ENCODE measurements at regions not wholly inside any gene's neighbourhood (a gene's known extent, or its start where the extent isn't known, plus 50 kb on each side); places are given as distances from the start of the nearest gene placed in this dataset.

- TF ChIP-seq CTCF (IDR thresholded peaks at IDR 0.05), result no peak
- no peak for TF ChIP-seq POLR2AphosphoS5 (IDR thresholded peaks at IDR 0.05)
These were observed 165.2 kb upstream of the SAMSN1 start for GRCh38 chr21:14711287-14711686.
